B cell (primary cell): ENCODE measurements at regions not wholly inside any gene's neighbourhood (a gene's known extent, or its start where the extent isn't known, plus 50 kb on each side); places are given as distances from the start of the nearest gene placed in this dataset.

Source experiments
- CTCF ChIP-seq: fragments of 200-600 bp; IDR thresholded peaks from one replicate; pipeline ENCODE4 v1.8.0; 2022; ENCODE audit warnings: antibody characterized with exemption, mild to moderate bottlenecking
- EZH2 ChIP-seq: IDR thresholded peaks from 2 replicates; pipeline ENCODE4 v1.6.1; 2012; ENCODE audit warnings: borderline replicate concordance, low read depth, mild to moderate bottlenecking, moderate library complexity, low read length; ENCODE audit not compliant: insufficient read depth, poor library complexity, severe bottlenecking

GRCh38 chr12:113610698-113611097 lies 139.0 kb upstream of the LHX5 start:
- TF ChIP-seq CTCF, result no peak
- no peak for TF ChIP-seq EZH2
